HG02588 (cell line): ENCODE measurements at regions not wholly inside any gene's neighbourhood (a gene's known extent, or its start where the extent isn't known, plus 50 kb on each side); places are given as distances from the start of the nearest gene placed in this dataset.

Experiments used
- ATAC-seq: cut with Tn5 transposase; IDR thresholded peaks from one replicate; pipeline ENCODE4 v1.9.1; 2021; ENCODE audit warnings: mild to moderate bottlenecking, moderate library complexity; ENCODE audit not compliant: unreplicated experiment

- ATAC-seq: no peak
Observed at GRCh38 chr16:79543219-79543618, 57.3 kb downstream of the MAF start.

DNA sequence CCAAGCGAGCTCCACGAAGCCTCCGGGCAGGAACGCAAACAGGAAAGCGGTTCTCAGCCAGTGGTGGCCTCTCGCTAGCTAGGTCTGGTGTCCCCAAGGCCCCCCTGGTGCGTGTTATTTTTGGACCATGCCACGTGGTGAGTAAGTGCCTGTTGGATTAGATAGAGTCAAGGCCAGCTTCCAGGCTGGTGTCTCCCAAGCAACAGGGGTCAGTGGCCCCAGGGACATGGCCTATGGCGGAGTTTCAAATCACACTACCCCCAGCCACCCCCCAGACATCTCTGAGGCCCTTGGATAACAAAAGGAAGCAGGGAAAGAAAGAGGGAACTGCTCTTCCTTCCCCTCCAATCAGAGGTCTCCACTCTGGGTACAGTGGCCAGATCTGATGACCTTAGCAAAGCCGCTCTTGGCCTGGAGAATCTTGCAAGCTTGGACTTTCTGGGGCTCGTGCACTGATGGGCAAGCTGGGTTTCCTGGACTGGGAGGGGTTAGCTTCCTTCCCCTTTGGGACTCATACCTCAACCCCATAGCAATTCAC, 58.2 kb downstream of the MAF start:
- no peak for ATAC-seq

- no peak for ATAC-seq
Observed at GRCh38 chr16:79540825-79541595, 59.5 kb downstream of the MAF start.

GRCh38 chr16:79537584-79537983, 63.0 kb downstream of the MAF start:
- no peak for ATAC-seq

GRCh38 chr16:79536958-79537357, 63.6 kb downstream of the MAF start:
- no peak for ATAC-seq

- no peak for ATAC-seq
Observed at GRCh38 chr16:79535130-79535529, 65.4 kb downstream of the MAF start.

GRCh38 chr16:79534143-79534542, 66.4 kb downstream of the MAF start:
- no peak for ATAC-seq

- no peak for ATAC-seq
Observed at GRCh38 chr16:79533292-79533691, 67.2 kb downstream of the MAF start.

GRCh38 chr16:79532785-79533184, 67.8 kb downstream of the MAF start:
- no peak for ATAC-seq

GRCh38 chr16:79532273-79532672, 68.3 kb downstream of the MAF start:
- ATAC-seq: no peak

DNA sequence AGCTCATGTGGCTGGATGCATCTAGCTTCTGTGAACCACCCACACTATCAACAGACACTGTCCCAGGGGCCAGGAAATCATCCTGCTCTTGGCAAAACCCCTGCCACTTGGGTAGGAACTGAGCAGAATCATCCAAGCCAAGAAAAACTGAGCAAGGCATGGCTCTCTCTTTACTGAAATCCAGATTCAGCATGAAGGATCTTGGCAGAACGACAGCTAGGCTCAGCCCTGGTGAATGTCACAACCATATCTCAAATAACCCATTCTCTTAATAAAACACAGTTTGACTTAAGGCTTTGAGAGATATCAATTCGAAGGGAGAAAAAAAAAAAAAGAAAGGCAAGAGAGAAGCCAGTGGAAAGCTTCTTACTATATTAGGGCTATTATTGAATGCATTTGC, 72.2 kb downstream of the MAF start:
- ATAC-seq: no peak

- ATAC-seq: no peak
Observed at GRCh38 chr16:79523971-79524370, 76.6 kb downstream of the MAF start.

DNA sequence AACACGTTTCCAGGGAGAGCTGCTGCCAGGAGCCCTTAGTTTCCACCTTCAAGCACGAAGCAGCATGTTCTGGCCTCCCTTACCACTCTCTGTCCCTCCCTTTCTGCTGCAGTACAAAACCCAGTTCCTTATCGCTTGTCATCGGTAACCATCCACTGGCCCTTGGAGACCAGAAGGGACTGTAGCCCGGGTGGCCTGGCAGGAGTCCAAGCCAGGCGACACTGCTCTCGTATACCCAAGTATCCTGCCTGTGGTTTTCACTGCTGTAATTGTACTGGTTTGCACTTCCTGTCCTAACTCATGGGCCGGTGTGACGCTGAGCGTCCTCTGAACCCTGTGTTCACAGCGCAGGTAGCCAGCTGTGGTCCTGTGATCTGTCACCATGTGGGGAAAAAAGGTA, 81.1 kb downstream of the MAF start:
- ATAC-seq: no peak

GRCh38 chr16:79517156-79517555, 83.4 kb downstream of the MAF start:
- no peak for ATAC-seq

DNA sequence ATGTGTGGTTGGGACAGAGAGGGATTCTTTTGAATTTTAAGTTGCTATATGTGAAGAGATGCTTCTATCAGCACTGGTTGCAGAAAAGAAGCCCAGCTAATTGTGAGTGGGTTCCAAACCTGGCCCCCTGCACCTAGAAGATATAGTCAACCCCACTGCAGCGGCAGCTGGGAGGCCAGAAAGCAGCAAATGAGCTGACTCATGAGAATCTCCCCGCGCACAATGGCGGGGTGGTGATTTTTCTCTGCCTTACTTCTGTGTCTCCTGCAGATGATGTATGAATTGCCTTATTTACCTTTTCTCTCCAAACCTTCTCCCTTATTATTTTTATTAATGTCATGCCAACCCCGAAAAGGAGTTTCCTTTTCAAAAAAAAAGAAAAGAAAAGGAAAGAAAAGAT, 89.7 kb downstream of the MAF start:
- ATAC-seq: no peak

- no peak for ATAC-seq
Observed at GRCh38 chr16:79509906-79510305, 90.6 kb downstream of the MAF start.

- ATAC-seq: no peak
Observed at GRCh38 chr16:79509211-79509631, 91.3 kb downstream of the MAF start.

- ATAC-seq: no peak
Observed at GRCh38 chr16:79508294-79508693, 92.2 kb downstream of the MAF start.

DNA sequence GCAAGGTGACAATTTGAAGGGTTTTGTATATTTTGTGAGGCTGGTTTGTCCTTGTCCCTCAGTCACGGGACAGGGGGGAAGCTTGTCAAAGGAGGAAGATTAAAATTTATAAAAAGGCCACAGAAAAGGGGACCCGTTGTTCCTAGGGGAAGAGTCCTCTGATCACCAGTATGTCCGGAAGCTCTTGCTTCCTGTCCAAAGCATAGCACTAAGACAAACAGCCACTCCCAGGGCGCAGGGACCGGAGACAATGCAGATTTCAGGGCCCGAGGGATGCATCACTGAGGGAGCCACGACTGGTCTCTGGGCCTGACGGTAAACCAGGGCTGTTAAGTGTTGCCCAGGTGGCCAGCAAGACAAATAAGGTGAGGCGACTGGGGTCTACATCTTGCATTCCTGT, 95.2 kb downstream of the MAF start:
- no peak for ATAC-seq

- ATAC-seq: no peak
Observed at GRCh38 chr16:79503511-79503910, 97.0 kb downstream of the MAF start.

DNA sequence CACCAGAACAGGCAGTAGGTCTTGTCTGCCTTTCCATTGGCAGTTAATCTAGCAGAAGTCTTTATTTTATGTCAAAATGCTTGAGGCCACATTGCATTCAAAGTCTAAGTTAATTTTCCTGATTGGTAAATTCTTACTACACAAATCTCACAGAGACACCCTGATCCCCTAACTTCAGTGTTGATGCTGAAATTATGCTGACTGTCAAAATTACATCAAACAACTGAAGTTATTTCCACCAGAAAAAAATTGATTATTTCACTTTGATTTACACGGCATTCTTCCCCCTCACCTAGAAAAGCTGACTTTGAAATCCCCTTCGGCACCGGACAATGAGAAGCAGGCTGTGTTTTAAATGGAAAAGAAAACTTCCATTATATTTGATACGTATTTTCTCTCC, 99.1 kb downstream of the MAF start:
- no peak for ATAC-seq

DNA sequence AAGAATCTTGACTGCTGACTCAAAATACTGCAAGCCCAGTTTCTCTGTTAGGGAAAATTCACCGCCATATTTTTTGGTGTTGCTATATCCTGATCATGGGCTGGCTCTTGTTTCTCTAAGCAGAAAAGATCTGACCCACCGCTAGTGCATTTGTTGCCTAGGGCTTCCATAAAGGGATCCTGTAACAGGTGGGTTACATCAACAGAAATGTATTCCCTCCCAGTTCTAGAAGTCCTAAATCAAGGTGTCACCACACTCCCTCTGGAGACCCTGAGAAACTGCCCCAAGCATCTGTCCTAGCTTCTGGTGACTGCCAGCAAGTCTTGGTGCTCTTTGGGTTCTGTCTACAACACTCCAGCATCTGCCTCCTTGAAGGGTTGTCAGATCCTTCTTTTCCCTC, 99.7 kb downstream of the MAF start:
- no peak for ATAC-seq

- no peak for ATAC-seq
Observed at GRCh38 chr16:79500286-79500685, 100.3 kb downstream of the MAF start.
